ENCODE measurements at regions not wholly inside any gene's neighbourhood (a gene's known extent, or its start where the extent isn't known, plus 50 kb on each side); places are given as distances from the start of the nearest gene placed in this dataset.
A peak's percentile ranks its signal among the peaks of the same experiment; 100 is the strongest.

GRCh38 chr2:220043155-220043989 is 415.9 kb downstream of the SLC4A3 start:
- TF ChIP-seq CTCF (conservative IDR thresholded peaks at IDR 0.05; ENCODE audit: low read depth, low read length) = no peak
- H3K4me3 ChIP-seq (ENCODE audit: low read length) = no peak overlapping the region
- DNase-seq (ENCODE audit: low read depth) = peak; percentile 54

DNA sequence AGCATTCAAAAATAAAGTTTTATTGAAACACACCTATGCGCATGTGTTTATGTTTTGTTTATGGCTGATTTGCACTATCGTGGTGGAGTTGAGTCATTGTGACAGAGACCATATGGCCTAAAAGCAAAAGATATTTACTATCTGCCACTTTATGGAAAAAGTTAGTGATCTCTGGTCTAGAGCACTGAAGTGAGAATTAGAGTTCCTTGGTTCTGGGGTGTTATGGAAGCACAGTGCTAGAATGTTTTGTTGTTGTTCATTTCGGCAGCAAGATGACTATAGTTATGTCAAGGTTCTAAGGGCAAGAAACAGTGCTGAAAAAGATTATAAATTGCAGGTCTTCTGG is 416.5 kb downstream of the SLC4A3 start:
- DNase-seq (ENCODE audit: low read depth) = no peak
- no peak overlapping the region for H3K4me3 ChIP-seq (ENCODE audit: low read length)
- no peak for TF ChIP-seq CTCF (conservative IDR thresholded peaks at IDR 0.05; ENCODE audit: low read depth, low read length)

DNA sequence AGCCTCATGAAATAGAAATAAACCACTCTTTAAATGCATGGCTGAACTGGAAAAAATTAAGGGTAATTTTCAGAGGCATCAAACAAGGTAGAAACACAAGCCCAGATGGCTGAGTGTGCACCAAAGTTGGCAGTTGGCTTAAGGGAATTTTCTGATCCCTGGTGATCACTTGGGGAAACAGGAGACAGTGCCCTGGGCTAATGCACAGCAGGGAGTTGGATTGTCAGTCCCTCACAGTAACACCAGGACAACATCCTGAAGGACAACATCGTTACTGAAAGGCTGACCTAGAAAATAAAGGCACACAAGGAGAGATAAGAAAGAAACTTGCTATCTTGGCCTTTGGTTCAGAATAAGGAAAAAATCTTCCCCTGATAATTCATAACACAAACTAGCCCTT is 417.0 kb downstream of the SLC4A3 start:
- TF ChIP-seq CTCF (conservative IDR thresholded peaks at IDR 0.05; ENCODE audit: low read depth, low read length) = no peak
- DNase-seq (ENCODE audit: low read depth) = no peak
- H3K4me3 ChIP-seq (ENCODE audit: low read length) = no peak overlapping the region

DNA sequence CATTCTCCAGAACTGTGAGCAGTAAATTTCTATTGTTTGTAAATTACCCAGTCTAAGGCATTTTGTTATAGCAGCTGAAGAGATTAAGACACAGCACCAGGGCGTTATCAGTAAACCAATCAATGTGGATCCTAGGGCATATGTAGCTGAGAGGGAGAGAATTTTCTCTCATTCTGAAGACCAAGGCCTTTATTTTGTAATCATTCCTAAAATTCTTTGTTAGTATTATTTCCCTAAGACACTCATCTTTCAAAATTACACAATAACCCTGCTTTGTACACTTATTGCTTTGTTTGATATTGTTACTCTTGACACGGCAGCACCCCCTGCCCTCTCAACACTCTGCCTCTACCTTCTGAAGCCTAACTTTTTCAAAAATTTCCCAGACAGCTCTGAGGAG is 419.1 kb downstream of the SLC4A3 start:
- no peak for TF ChIP-seq CTCF (conservative IDR thresholded peaks at IDR 0.05; ENCODE audit: low read depth, low read length)
- no peak for DNase-seq (ENCODE audit: low read depth)
- H3K4me3 ChIP-seq (ENCODE audit: low read length) = no peak overlapping the region

DNA sequence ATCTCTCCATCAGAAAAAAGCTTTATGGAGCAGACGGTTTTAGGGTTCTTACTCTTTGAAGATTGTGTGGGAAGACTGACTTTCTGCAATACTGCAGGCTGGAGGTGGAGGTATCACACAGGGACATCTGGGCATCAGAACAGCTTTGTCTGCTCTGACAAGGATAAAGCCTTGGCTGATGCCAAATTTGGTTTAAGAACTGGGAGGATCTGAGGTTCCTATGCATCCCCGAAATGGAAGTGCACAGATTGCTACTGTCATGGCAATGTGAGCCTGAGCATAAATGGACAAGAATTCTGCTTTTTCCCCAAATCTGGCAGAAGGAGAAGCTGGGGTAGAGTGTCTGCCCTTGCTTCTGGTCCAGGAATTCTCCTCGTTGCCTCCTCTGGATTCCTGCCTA is 424.3 kb downstream of the SLC4A3 start:
- H3K4me3 ChIP-seq (ENCODE audit: low read length) = no peak overlapping the region
- DNase-seq (ENCODE audit: low read depth) = no peak
- TF ChIP-seq CTCF (conservative IDR thresholded peaks at IDR 0.05; ENCODE audit: low read depth, low read length) = no peak

DNA sequence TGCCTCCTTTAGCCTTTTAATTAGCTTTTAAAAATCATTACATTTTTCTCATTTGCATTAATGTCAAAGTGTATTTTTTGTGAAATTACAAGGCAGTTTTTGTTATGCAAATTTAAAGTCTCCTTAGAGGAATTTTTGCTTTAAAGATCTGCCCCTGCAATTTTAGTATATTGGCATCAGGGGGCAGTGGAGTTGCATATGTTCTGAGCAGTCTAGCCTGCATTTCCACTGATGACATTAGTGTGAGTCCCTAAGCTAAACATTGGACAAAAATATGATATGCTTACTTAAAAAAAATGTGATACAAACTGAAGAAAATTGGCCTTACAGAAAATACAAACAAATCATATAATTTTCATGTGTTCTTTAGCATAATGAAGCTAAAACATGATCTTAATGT is 426.5 kb downstream of the SLC4A3 start:
- no peak overlapping the region for H3K4me3 ChIP-seq (ENCODE audit: low read length)
- peak; percentile 40 for TF ChIP-seq CTCF (conservative IDR thresholded peaks at IDR 0.05; ENCODE audit: low read depth, low read length)
- DNase-seq (ENCODE audit: low read depth) = no peak

DNA sequence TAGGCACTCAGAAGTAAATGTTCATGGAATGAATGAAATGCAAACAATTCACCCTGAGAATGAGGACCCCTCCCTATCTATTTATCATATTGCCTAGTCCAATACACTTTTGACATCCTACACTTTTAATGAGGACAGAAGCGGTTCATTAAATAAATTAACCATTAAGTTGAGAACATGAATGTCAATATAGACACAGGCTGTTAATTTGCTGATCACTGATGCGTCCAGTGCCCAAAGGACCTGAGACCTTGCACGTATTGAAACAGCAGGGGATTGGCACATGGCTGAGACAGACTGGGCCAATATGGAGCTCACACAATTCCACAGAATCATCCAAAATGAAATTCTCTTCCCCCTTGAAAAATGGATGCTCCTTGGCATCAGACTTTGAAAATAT is 430.0 kb downstream of the SLC4A3 start:
- TF ChIP-seq CTCF (conservative IDR thresholded peaks at IDR 0.05; ENCODE audit: low read depth, low read length) = no peak
- DNase-seq (ENCODE audit: low read depth) = no peak
- H3K4me3 ChIP-seq (ENCODE audit: low read length) = no peak overlapping the region
